H1 (cell line): ENCODE measurements at regions not wholly inside any gene's neighbourhood (a gene's known extent, or its start where the extent isn't known, plus 50 kb on each side); places are given as distances from the start of the nearest gene placed in this dataset.

Source experiments
- CHD7 ChIP-seq: fragments of 300-600 bp; sonication (generic); IDR thresholded peaks from 2 replicates; pipeline ENCODE4 v1.7.1; 2012; ENCODE audit warnings: low read length, moderate library complexity, mild to moderate bottlenecking, inconsistent platforms; ENCODE audit not compliant: insufficient replicate concordance
- CTBP2 ChIP-seq: IDR thresholded peaks from 2 replicates; pipeline ENCODE4 v1.7.0; 2011; ENCODE audit warnings: borderline replicate concordance, mild to moderate bottlenecking, moderate library complexity, mixed read lengths, low read length; ENCODE audit not compliant: insufficient read depth, insufficient read length
- KDM1A ChIP-seq: fragments of 200-600, 300-600 bp; sonication (generic); IDR thresholded peaks from 2 replicates; pipeline ENCODE4 v1.7.1; 2016; ENCODE audit warnings: mild to moderate bottlenecking, low read length, borderline replicate concordance

DNA sequence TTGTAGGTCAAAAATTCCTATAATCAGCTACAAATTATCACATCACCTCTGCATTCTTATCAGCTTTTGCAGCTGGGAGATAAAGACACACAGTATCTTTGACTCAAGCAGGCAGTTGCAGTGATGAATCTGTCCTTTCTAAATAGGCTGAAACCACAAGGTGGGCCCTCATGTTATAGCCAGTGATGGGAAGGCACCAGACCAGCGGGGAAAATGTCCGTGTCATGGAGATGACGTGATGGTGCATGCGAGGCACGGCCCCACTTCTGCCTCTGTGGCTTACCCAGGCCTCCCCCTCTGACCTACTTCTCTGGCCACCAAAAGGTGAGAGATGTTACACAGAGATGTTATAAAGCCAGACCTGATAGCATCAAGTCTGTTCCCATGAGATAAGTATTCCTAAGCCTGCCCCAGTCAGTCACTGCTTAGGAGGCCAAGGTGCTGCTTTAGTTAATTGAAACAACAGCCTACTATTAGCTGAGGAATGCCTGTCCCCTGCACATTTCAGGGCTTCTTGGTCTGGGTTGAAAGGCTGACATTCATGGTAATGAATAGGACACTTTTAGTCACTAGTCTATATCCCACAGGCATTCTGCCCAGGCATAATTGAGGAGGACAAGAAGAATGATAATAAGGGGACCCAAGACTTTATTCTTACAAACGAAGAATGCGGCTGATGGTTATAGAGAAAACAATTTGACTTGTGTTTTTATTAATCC lies 327.9 kb downstream of the LPIN1 start (continued):
- TF ChIP-seq CHD7 = no peak
- TF ChIP-seq KDM1A = no peak
- TF ChIP-seq CTBP2 = no peak
- TF ChIP-seq, all 59 proteins: peak for 0
